DLD1 (cell line): ENCODE measurements at regions not wholly inside any gene's neighbourhood (a gene's known extent, or its start where the extent isn't known, plus 50 kb on each side); places are given as distances from the start of the nearest gene placed in this dataset.

Experiments
- in situ Hi-C: cut with HindIII; loops from 2 replicates; pipeline ENCODE4 v1.10.0; 2017; ENCODE audit warnings: low sequenced_read_pairs

GRCh38 chr1:185681034-185681633 lies 53.1 kb upstream of the HMCN1 start:
- in situ Hi-C loops = no loop called here

DNA sequence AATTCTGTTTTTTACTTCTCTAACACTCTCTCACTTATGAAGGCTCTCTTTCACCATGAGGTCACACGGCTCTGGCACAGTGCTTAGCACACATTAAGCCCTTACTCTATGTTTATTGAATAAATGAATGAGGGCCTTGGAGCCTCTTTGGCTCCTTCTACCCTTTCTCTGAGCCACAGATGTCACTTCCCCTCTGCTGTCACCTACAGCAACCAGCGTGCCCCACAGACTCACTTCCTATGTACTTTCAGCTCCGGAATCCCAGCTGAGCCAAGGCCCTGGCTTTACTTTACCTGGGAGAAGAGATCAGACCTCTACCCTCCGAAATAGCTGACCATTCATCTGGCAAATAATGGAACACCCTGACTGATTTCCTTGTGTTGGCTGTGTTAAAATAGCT lies 53.7 kb upstream of the HMCN1 start:
- in situ Hi-C loops = no loop called here

DNA sequence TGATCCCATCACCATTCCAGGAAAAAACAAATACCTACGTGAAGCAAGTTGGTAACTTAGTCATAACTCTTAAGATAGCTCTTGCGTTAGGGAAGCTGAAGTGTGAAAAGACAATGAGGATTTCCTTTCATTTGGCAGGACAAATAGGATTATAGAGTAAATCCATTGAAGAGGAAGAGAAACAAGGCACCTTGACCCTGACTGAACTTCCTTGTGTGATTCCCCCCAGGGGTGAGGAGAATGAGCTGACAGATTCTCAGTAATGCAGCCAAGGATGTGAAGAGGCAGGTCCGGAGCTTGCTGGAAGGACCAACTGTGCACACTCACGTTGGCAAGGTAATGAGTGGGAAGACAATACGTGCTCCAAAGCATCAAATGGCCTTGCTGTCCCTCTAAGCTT lies 55.0 kb upstream of the HMCN1 start:
- in situ Hi-C loops = loop anchor here (10.0 kb wide), 1 partner anchor 384 kb away; no protein-coding TSS in a partner anchor

GRCh38 chr1:185676969-185677368 lies 57.2 kb upstream of the HMCN1 start:
- in situ Hi-C loops = loop anchor here (10.0 kb wide), 1 partner anchor 382 kb away; no protein-coding TSS in a partner anchor

DNA sequence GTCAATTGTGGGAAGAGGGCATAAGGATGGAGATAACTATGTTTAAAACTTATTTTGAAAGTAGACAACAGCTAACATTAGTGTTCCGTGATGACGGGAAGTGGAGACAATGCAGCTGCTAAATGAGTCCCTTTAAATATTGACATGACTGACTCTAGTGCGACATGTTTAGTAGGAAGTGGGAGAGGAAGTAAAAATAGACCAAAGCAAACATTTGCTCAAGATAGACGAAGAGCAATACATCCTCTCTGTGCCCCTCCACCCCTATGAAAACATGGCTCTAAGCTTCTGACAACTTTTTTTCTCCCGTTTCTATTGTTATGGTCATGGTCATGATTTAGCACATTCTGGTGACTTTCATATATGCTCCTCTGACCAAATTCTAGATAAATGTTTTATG lies 60.0 kb upstream of the HMCN1 start:
- in situ Hi-C loops = loop anchor here (10.0 kb wide), 1 partner anchor 379 kb away; no protein-coding TSS in a partner anchor

DNA sequence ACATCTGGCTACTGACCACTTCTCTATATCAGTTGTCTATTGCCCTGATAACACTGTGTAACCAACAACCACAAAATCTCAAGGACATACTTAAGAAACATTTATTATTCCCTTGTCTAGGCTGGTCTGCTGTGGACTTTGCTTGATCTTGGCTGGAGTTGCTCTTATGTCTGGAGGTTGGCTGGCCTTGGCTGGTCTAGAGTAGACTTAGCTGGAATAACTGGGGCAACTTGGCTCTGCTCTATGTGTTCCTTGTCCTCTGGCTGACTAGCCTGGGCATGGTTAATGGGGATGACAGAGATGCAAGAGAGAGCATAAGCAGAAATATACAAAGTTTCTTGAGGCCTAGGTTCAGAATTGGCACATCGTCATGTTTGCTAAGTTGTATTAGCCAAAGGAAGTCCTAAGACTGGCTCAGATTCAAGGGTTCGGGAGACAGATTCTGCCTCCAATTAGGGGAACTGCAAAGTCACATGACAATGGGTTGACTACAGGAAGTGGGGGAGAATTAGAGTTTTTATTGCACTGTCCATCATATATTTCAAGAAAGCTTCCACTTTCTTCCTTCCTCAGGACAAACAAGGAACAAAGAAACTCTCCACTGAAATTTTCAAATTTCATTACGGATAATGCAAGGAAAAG lies 61.4 kb upstream of the HMCN1 start:
- in situ Hi-C loops = loop anchor here (10.0 kb wide), 1 partner anchor 378 kb away; no protein-coding TSS in a partner anchor

DNA sequence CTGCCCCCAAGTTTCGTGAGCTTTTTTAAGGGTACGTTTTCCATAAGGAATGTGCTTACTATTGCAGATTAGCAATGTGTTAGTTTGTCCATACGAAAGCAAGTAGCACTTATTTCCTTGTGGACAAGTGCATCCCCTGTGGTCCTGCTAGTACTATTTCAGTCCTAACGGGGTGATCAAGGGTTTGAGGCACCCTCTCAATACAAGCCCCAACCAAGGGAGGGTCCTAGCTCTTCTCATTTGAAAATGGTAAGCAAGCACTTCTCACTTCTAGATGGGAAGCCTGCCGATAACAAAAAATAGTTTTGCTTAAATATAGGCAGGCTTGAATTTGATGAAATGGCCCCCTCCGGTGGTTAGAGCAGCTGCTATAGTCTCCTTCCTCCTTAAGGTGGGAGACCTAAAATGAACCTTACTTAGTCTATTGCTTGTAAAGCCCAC lies 64.0 kb upstream of the HMCN1 start:
- in situ Hi-C loops = loop anchor here (10.0 kb wide), 1 partner anchor 375 kb away; no protein-coding TSS in a partner anchor

- in situ Hi-C loops = no loop called here
Observed at GRCh38 chr1:185668013-185668412, 66.2 kb upstream of the HMCN1 start.

- in situ Hi-C loops = no loop called here
Observed at GRCh38 chr1:185666582-185666981, 67.6 kb upstream of the HMCN1 start.

- in situ Hi-C loops = no loop called here
Observed at GRCh38 chr1:185663771-185664296, 70.4 kb upstream of the HMCN1 start.

- in situ Hi-C loops = no loop called here
Observed at GRCh38 chr1:185663332-185663731, 70.9 kb upstream of the HMCN1 start.

DNA sequence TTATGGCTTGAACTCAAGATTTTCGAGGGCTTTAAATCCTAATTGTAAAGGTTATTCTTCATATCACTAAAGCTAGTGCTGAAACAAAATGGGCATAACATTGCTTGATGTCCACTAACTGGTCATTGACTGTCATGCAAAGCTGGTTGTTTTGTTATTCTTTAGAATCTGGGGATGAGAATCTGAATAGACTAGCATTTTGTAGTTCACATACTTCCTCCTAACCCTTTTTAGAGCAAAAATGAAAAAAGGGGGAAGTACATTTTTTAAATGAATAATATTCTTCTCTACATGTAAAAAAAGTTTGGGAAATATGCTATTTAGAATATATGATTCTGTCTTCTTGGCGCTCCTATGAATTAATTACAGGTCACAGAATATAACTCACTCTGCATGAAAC lies 72.2 kb upstream of the HMCN1 start:
- in situ Hi-C loops = no loop called here

DNA sequence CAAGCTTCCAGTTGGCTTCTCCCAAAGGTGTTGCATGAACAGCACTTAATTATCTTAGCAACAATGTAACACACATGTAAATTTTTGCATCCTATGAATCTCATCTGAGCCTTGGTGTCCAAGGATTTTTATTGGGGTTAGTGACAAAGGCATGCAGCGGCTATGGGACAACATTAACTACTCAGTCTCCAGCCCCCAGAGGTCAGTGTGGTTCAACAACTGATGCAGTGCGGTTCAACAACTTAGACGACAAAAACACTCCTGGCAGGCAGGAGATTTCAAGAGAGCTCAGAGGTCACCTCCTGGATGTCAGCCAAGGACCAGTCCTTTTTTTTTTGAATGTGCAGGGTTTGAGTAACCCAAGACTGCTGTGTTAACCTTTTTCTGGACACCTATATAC lies 77.5 kb upstream of the HMCN1 start:
- in situ Hi-C loops = no loop called here

- in situ Hi-C loops = no loop called here
Observed at GRCh38 chr1:185654952-185655314, 79.3 kb upstream of the HMCN1 start.

DNA sequence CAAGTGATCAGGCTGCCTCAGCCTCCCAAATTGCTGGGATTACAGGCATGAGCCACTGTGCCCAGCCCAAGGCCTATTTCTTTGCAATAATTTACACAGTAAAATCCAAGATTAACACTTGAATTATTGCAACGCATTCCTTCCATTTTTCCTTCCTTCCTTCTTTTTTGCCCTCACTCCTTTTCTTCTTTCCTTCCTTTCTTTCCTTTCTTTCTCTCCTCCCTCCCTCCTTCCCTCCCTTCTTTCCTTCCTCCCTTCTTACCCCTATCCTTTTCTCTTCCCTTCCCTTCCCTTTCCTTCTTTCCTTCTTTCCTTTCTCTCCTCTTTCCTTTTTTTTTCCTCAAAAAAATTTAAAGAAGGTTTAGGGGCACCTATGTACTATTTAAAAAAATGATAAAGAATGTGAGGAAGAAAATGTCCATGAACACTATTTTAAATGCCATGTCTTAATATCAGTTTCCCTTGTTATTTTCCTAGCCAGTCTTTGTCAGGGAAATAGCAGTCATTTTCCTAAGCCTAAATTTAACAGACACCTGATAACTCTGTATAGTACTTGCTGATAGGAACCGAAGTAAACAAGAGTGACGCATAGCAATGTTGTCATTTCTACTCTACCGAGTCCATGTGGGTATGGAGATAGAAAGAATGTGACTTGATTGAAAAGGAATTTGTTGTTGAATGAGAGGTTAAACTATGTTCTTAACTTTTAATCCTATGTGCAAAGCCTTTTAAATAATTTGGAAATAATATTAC lies 79.8 kb upstream of the HMCN1 start:
- in situ Hi-C loops = no loop called here

DNA sequence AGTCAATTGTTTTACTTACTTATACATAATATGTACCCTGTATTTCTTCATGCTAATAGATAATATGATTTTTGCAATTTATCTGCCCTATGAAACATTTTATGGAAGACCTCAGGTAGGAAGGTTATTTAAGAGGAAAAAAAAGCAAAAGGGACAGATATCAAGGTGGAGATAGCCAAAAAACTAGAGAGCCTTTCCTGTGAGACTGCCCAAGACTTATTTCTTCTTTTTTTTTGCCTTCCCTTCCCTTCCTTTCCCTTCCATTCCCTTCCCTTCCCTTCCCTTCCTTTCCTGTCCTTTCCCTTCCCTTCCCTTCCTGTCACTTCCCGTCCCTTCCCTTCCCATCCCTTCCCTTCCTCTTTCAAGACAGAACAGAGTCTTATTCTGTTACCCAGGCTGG lies 80.6 kb upstream of the HMCN1 start:
- in situ Hi-C loops = no loop called here

GRCh38 chr1:185652348-185652747 lies 81.8 kb upstream of the HMCN1 start:
- in situ Hi-C loops = no loop called here

DNA sequence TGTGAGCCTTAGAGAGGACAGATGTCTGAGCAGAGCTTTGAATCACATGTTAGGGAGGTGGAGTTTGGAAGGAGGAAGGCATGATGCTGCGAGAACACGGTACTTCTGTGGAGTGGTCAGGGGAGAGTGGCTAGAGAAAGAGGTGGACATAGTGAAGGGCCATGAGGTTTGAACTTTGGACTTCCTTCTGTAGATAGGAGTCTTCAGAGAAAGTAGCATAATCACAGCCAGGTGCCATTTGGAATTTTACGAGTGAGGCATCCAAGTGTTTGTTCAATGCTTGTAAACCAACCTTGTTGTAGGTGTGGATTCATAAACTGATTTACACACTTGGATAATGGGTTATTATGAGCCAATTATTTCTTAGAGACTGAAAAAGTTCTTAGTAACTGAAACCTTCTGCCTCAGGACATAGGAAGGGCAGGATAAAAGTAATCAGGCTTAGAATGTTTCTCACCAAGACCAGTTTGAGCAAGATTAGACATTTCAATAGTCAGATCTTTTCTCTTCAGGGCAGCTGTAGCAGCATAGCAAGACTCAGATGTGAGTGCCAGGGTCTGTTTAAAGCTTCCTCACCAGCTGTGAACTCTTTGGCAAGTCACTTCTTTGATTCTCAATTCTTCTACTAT lies 83.5 kb upstream of the HMCN1 start:
- in situ Hi-C loops = no loop called here

- in situ Hi-C loops = loop anchor here (10.0 kb wide), 1 partner anchor 64 kb away; no protein-coding TSS in a partner anchor
Observed at GRCh38 chr1:185648858-185649589, 85.2 kb upstream of the HMCN1 start.

- in situ Hi-C loops = loop anchor here (10.0 kb wide), 1 partner anchor 63 kb away; no protein-coding TSS in a partner anchor
Observed at GRCh38 chr1:185647597-185648267, 86.5 kb upstream of the HMCN1 start.
